ENCODE measurements at regions not wholly inside any gene's neighbourhood (a gene's known extent, or its start where the extent isn't known, plus 50 kb on each side); places are given as distances from the start of the nearest gene placed in this dataset.

- Histone ChIP-seq H3K23me2 (ENCODE audit: low read depth, low read length) (no peaks in the 10 kb centered on the region; the same call in 1 of the 2 replicates), H4K91ac (replicated peaks; ENCODE audit: insufficient read length, low read length) (no peak overlapping the region), H3K36me3 (ENCODE audit: control insufficient read depth in 2 of 4, insufficient read depth in 4 of 4, low read length in 3 of 4) (no peaks in the 10 kb centered on the region), H3K14ac (ENCODE audit: insufficient read length) (no peak overlapping the region), H2BK120ac (replicated peaks; ENCODE audit: low read depth, low read length) (no peak overlapping the region), H4K5ac (ENCODE audit: insufficient read length, low read depth, low read length) (no peak overlapping the region), H3K4ac (replicated peaks; ENCODE audit: insufficient read length, low read depth, low read length) (no peak overlapping the region), H3K23ac (ENCODE audit: insufficient read length) (no peak overlapping the region), H4K20me1 (replicated peaks in 1 of 2; ENCODE audit: control insufficient read depth in 1 of 2, insufficient read depth in 2 of 2, low read length in 2 of 2) (no peaks in the 10 kb centered on the region), H3K27ac (ENCODE audit: low read depth, low read length) (no peak overlapping the region), H4K8ac (ENCODE audit: extremely low read depth, insufficient read depth, low read length) (no peak overlapping the region), H3K4me2 (ENCODE audit: insufficient read depth in 1 of 2, low read depth in 2 of 2, low read length in 2 of 2) (no peak overlapping the region), H3K9ac (replicated peaks in 1 of 4; ENCODE audit: extremely low read depth in 1 of 4, low read depth in 3 of 4, low read length in 3 of 4) (no peak overlapping the region), H2AK5ac (ENCODE audit: low read depth, low read length) (no peak overlapping the region), H2AFZ (ENCODE audit: low read length) (no peak overlapping the region), H3K27me3 (replicated peaks in 1 of 4; ENCODE audit: control insufficient read depth in 3 of 4, extremely low read depth in 1 of 4, insufficient read depth in 3 of 4, low read length in 3 of 4) (no peaks in the 10 kb centered on the region), H2BK12ac (ENCODE audit: low read depth, low read length) (no peak overlapping the region), H3K79me2 (ENCODE audit: control insufficient read depth in 1 of 2, insufficient read depth in 2 of 2, low read length in 2 of 2) (no peaks in the 10 kb centered on the region), H3K4me3 (ENCODE audit: extremely low read depth in 1 of 4, insufficient read depth in 2 of 4, low read depth in 3 of 4, low read length in 4 of 4) (no peak overlapping the region), H2BK5ac (ENCODE audit: low read depth, low read length) (no peak overlapping the region), H3K18ac (ENCODE audit: extremely low read depth, low read length) (no peak overlapping the region), H3K79me1 (ENCODE audit: low read depth, low read length) (no peaks in the 10 kb centered on the region), H3K56ac (replicated peaks; ENCODE audit: insufficient read length, low read depth, low read length) (no peak overlapping the region), H3K9me3 (ENCODE audit: insufficient read depth in 2 of 2, low read depth in 1 of 2, low read length in 1 of 2) (no peaks in the 10 kb centered on the region), H2BK20ac (ENCODE audit: low read length) (no peak overlapping the region), H3K4me1 (replicated peaks in 1 of 4; ENCODE audit: control insufficient read depth in 3 of 4, insufficient read depth in 4 of 4, low read length in 3 of 4) (no peaks in the 10 kb centered on the region), H2BK15ac (ENCODE audit: low read length) (no peak overlapping the region)
- no peak for DNase-seq (ENCODE audit: low read depth in 1 of 2, low spot score in 2 of 2)
- TF ChIP-seq SRF (IDR thresholded peaks at IDR 0.05; ENCODE audit: low read depth, low read length) = no peak
- ChIA-PET CTCF (ENCODE audit: partially characterized antibody) (no interaction called here), POLR2A (ENCODE audit: partially characterized antibody) (no interaction called here)
- 74% methylated on average over 4 of the region's 4 CpGs; no CpG with 5 or more reads in 1 of the 2 experiments for WGBS, 2 experiments (ENCODE audit: extremely low coverage in 1 of 2, insufficient coverage in 1 of 2, insufficient read length in 1 of 2, insufficient replicate concordance in 2 of 2, low coverage in 1 of 2, low lambda C conversion rate in 2 of 2, missing lambda C conversion rate in 1 of 2)
- no peak for FAIRE-seq
These were observed 130.1 kb upstream of the SOX2 start for GRCh38 chr3:181581656-181582055.
